NT2/D1 (cell line): ENCODE measurements at regions not wholly inside any gene's neighbourhood (a gene's known extent, or its start where the extent isn't known, plus 50 kb on each side); places are given as distances from the start of the nearest gene placed in this dataset.

Experiments used
- SUZ12 ChIP-seq: IDR thresholded peaks from 2 replicates; pipeline ENCODE4 v1.6.1; 2011; ENCODE audit not compliant: insufficient read length, insufficient read depth; ENCODE audit errors: extremely low read depth
- YY1 ChIP-seq: IDR thresholded peaks from 2 replicates; pipeline ENCODE4 v1.6.1; 2011; ENCODE audit not compliant: insufficient read length, insufficient read depth
- ZNF274 ChIP-seq: IDR thresholded peaks from 2 replicates; pipeline ENCODE4 v1.6.1; 2011; ENCODE audit warnings: mild to moderate bottlenecking, low read depth, low read length

- TF ChIP-seq YY1, result no peak
- no peak for TF ChIP-seq ZNF274
- no peak for TF ChIP-seq SUZ12
Observed at GRCh38 chr7:42570944-42571343, 333.9 kb upstream of the GLI3 start.
